ENCODE measurements at regions not wholly inside any gene's neighbourhood (a gene's known extent, or its start where the extent isn't known, plus 50 kb on each side); places are given as distances from the start of the nearest gene placed in this dataset.
A peak's percentile ranks its signal among the peaks of the same experiment; 100 is the strongest.
"Not testable (repeated sequence)": the region's sequence is repeated elsewhere in the genome, so short reads cannot be mapped to it uniquely, and the experiment has no call there.

- in situ Hi-C loops (cut with MboI; ENCODE audit: low pct_unique_long_range_greater_than_20kb, low sequenced_read_pairs); DNase-seq: not testable (repeated sequence)
These were observed 370.4 kb downstream of the DLEU7 start for GRCh38 chr13:50473050-50473449.

DNA sequence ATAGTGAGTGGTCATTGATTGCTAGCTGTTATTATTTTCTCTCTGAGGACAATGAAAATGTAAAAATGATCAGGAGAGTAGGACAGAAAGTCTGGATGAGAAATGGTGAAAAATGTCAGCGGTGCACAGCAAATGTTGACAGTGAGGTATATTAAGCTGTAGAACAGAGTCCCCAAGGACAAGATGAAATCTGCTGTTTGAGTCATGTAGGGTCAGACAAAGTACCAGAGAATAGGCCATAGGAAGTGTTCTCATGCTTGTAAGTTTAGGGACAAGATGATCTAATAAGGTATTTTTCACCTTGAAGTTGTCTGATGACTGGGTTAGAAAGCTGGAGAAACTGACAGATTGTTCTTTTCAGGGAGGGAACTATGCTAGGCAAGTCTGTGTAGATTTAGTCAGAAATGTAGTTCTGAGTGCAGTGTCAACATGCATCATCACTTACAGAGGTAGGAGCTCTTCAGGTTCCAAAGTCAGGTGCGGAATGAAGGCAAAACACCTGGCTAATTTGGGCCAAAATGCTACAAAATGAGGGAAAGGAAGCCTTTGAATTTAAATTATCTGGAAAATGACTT lies 369.3 kb downstream of the DLEU7 start:
- in situ Hi-C loops (cut with MboI; ENCODE audit: low pct_unique_long_range_greater_than_20kb, low sequenced_read_pairs): no loop called here
- no peak for DNase-seq

GRCh38 chr13:50476577-50477285 lies 366.8 kb downstream of the DLEU7 start:
- in situ Hi-C loops (cut with MboI; ENCODE audit: low pct_unique_long_range_greater_than_20kb, low sequenced_read_pairs): no loop called here
- DNase-seq: no peak

DNA sequence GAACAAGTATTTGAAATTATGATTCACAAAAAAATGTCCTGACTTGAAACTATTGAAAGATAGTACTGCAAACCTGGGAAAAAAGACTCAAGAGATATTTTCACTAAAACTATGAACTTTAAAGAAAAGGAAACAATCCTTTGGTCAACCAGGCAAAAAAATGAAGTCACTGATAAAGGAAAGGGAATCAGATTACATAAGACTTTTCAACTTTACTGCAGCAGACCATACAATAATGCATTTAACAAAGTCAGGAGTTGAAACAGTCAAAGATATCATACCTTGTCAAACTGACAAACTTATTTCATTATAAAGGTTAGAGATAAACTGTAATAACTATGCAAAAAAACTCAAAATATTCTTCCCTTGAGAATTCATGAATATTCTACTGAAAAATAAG lies 361.6 kb downstream of the DLEU7 start:
- DNase-seq: no peak
- in situ Hi-C loops (cut with MboI; ENCODE audit: low pct_unique_long_range_greater_than_20kb, low sequenced_read_pairs): no loop called here

DNA sequence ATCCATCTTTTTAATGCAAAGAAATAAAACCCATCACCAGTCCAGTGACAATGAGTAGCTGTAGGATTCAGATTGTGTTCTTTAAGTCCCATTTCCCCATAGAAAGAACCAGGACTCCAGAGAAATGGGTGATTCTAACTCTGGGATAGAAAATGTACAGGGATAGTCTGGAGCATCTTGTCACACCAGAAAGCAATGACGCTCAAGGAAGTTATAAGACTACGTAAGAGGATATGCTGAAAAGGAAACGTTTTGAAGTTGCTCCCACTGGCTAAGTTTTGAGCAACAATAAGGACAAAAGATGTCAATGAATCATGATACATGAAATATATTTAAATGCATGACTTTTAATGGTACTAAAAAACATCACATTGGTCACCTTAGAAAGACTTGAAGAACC lies 360.1 kb downstream of the DLEU7 start:
- DNase-seq: no peak
- in situ Hi-C loops (cut with MboI; ENCODE audit: low pct_unique_long_range_greater_than_20kb, low sequenced_read_pairs): no loop called here

DNA sequence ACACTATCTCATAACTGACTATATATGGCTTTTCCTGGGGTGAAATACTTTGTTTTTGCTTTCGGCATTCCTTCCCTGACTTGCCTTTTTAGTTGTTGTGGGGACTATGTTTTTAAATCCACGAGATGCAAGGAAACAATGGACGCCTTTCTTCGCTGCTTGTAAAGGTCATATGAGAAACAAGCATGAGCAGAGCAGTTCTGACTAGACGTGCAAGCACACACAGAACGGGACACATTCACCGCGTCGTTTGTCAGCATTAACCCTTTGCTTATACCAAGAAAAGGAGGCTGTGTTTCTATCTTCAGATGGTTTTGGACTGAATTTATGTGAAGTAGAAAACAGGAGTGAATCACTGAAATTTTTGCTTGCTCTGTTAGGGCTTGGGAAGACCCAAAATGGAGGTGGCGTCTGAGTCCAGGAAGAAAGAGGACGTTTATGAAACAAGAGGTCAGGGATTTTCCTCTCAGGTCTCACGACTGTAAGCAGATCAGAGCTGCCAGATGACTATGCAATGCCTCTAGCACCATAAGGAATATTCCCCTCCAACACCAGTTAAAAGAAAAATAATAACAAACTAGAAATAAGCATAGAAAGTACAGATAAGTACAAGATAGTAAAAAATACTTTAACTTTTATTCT lies 358.9 kb downstream of the DLEU7 start:
- DNase-seq: no peak
- in situ Hi-C loops (cut with MboI; ENCODE audit: low pct_unique_long_range_greater_than_20kb, low sequenced_read_pairs): no loop called here

GRCh38 chr13:50485979-50486935 lies 357.2 kb downstream of the DLEU7 start:
- in situ Hi-C loops (cut with MboI; ENCODE audit: low pct_unique_long_range_greater_than_20kb, low sequenced_read_pairs): no loop called here
- DNase-seq: no peak

DNA sequence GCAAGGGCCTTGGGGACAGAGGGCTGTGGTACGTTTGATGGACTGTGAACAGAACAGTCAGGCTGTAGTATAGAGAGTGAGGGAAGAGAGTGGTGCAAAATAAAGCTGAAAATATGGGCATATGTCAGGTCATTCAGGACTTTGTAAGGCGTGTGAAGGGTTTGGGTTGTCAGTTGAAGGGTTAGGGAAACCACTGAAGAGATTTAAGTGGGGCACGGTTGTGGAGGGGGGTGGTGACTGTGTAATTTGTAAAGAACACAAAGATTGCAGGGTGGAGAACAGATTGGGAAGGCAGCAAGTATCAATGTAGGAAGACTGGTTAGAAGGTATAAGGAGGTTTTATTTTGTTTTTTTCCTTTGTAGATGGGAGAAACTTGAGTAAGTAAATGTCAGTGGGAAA lies 349.8 kb downstream of the DLEU7 start:
- in situ Hi-C loops (cut with MboI; ENCODE audit: low pct_unique_long_range_greater_than_20kb, low sequenced_read_pairs): no loop called here

GRCh38 chr13:50494138-50494537 lies 349.4 kb downstream of the DLEU7 start:
- in situ Hi-C loops (cut with MboI; ENCODE audit: low pct_unique_long_range_greater_than_20kb, low sequenced_read_pairs): no loop called here
- DNase-seq: peak; percentile 49

More for the DNA sequence above, 349.8 kb downstream of the DLEU7 start:
- no peak for DNase-seq

- in situ Hi-C loops (cut with MboI; ENCODE audit: low pct_unique_long_range_greater_than_20kb, low sequenced_read_pairs); DNase-seq: not testable (repeated sequence)
These were observed 340.3 kb downstream of the DLEU7 start for GRCh38 chr13:50503212-50503611.

GRCh38 chr13:50509167-50509566 lies 334.3 kb downstream of the DLEU7 start:
- DNase-seq: no peak
- in situ Hi-C loops (cut with MboI; ENCODE audit: low pct_unique_long_range_greater_than_20kb, low sequenced_read_pairs): no loop called here

DNA sequence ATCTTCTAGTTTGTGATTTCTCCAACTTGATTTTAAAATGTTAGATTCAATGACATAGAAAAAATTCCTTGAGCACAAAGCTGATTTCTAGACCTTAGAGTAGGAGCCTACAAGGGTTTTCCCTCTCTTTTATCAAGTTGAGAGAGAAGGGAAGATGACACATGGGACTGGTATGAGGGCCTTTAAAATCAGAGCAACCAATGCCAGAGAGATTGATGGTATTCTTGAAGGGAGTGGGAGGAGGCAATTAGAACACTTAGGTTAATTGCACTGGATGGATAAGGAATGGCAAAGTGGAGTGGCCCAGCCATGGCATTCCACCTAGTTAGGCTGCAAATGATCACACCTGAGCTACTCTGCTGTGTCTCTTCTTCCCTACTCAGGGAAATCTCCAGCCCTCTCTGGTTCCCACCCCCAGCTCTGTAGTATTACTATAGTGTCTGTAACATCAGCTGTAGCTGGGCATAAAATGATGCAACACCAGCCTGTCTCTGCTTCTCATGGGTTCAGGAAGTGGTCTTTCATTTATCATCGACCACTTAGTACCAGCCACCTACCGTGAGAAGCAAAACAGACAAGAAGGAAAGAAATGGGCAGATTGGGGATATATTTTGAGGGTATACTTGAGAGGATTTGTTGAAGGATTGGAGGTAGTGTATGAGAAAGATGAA lies 333.6 kb downstream of the DLEU7 start:
- DNase-seq: no peak
- in situ Hi-C loops (cut with MboI; ENCODE audit: low pct_unique_long_range_greater_than_20kb, low sequenced_read_pairs): no loop called here

DNA sequence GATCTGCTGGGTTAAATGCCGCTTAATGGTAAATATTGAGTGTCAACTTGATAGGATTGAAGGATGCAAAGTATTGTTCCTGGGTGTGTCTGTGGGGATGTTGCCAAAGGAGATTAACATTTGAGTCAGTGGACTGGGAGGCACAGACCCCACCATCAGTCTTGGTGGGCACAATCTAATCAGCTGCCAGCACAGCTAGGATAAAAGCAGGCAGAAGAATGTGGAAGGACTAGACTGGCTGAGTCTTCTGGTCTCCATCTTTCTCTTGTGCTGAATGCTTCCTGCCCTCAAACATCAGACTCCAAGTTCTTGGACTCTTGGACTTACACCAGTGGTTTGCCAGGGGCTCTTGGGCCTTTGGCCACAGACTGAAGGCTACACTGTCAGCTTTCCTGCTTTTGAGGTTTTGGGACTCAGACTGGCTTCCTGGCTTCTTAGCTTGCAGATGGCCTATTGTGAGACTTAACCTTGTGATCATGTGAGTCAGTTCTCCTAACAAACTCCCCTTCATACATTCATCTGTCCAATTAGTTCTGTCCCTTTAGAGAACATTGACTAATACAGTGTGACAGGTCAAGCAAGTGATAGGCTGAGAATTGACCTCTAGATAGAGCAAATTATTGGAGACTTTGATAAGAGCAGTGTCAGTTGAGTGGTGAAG lies 332.5 kb downstream of the DLEU7 start:
- DNase-seq; in situ Hi-C loops (cut with MboI; ENCODE audit: low pct_unique_long_range_greater_than_20kb, low sequenced_read_pairs): not testable (repeated sequence)

DNA sequence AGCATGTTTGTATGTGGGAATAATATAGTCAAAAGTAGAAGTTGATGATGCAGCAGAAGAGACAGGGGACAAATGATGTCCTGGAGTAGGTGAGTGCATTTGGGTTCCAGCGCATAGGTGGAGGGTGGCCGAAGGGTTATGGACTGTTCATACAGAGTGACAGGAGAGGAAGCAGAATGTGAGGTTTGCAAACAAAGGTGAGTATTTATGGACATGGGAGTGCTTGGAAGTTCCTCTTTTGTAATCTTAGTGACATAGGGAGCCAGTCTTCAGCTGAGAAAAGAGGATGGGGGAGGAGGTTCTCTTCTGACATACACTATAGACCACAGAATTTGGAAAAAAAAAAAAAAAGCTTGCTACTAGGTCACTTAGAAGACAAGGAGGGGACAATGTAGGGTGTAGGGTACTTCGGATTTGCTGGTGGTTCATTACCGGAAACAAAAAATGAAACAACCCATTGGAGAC lies 331.6 kb downstream of the DLEU7 start:
- DNase-seq: peak; percentile 97
- in situ Hi-C loops (cut with MboI; ENCODE audit: low pct_unique_long_range_greater_than_20kb, low sequenced_read_pairs): no loop called here

GRCh38 chr13:50512474-50513299 lies 330.8 kb downstream of the DLEU7 start:
- DNase-seq: peak; percentile 74
- in situ Hi-C loops (cut with MboI; ENCODE audit: low pct_unique_long_range_greater_than_20kb, low sequenced_read_pairs): no loop called here

GRCh38 chr13:50513300-50513877 lies 330.1 kb downstream of the DLEU7 start:
- in situ Hi-C loops (cut with MboI; ENCODE audit: low pct_unique_long_range_greater_than_20kb, low sequenced_read_pairs): no loop called here

DNA sequence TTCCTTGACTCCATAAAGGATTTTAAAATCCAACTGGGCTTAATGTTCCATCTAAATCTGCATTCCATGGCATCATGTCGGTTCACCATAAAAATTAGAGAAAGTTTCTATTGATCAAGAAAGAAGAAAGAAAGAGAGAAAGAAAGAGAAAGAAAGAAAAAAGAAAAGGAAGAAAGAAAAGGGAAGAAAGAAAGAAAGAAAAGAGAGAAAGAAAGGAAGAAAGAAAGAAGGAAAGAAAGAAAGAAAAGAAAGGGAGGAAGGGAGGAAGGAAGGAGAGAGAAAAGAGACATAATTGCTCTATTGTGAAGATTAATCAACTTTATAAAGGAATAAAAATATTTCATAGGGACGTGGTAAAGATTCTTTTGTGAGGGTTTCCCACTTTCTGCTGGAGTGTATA lies 329.2 kb downstream of the DLEU7 start:
- in situ Hi-C loops (cut with MboI; ENCODE audit: low pct_unique_long_range_greater_than_20kb, low sequenced_read_pairs): no loop called here
- DNase-seq: no peak

More at GRCh38 chr13:50513300-50513877, 330.1 kb downstream of the DLEU7 start:
- no peak for DNase-seq

Data from KBM-7 (cell line).